Common myeloid progenitor, CD34-positive (primary cell): ENCODE measurements at regions not wholly inside any gene's neighbourhood (a gene's known extent, or its start where the extent isn't known, plus 50 kb on each side); places are given as distances from the start of the nearest gene placed in this dataset.

Source experiments
- CTCF ChIA-PET: fragments of 350-600 bp; sonication (Branson Sonifier 250); formaldehyde crosslinking; loops from one replicate; lab custom pipeline; 2021; ENCODE audit warnings: antibody characterized with exemption; lab: Charles Lee
- POLR2A ChIA-PET: fragments of 350-600 bp; sonication (Branson Sonifier 250); formaldehyde crosslinking; loops from one replicate; lab custom pipeline; 2021; ENCODE audit warnings: antibody characterized with exemption; lab: Charles Lee
- DNase-seq, 3 donors: peaks; one replicate each; pipeline versions ENCODE4 v3.0.0 to v3.0.0-alpha.2; 2013
- H3K27ac ChIP-seq, 2 experiments: 1 replicate in 1 of 2; 2 replicates in 1 of 2; pipeline ENCODE4 v1.7.0; 2013; ENCODE audit warnings: inconsistent platforms in 2 of 2, low read length in 2 of 2, mild to moderate bottlenecking in 2 of 2, low read depth in 1 of 2, moderate library complexity in 1 of 2; ENCODE audit not compliant: severe bottlenecking in 2 of 2, insufficient read depth in 1 of 2, poor library complexity in 1 of 2
- H3K27me3 ChIP-seq, 5 experiments: replicated peaks in 2 of 5; 1 replicate in 3 of 5; 2 replicates in 2 of 5; pipeline versions ENCODE4 v1.6.1 to v1.7.0; 2013; ENCODE audit warnings: low read length in 4 of 5, mild to moderate bottlenecking in 2 of 5, moderate library complexity in 2 of 5, inconsistent platforms in 1 of 5; ENCODE audit not compliant: insufficient read depth in 5 of 5, control insufficient read depth in 4 of 5
- H3K36me3 ChIP-seq, 4 experiments: 1 replicate in 2 of 4; 2 replicates in 2 of 4; pipeline versions ENCODE4 v1.6.1 to v1.7.0; 2013; ENCODE audit warnings: low read length in 3 of 4, control low read depth in 1 of 4, mild to moderate bottlenecking in 1 of 4; ENCODE audit not compliant: control insufficient read depth in 4 of 4, insufficient read depth in 4 of 4
- H3K4me1 ChIP-seq, 4 experiments: 1 replicate in 3 of 4; 2 replicates in 1 of 4; pipeline versions ENCODE4 v1.6.1 to v1.7.1; 2013; ENCODE audit warnings: low read length in 3 of 4, mild to moderate bottlenecking in 3 of 4, control low read depth in 1 of 4, inconsistent platforms in 1 of 4, moderate library complexity in 1 of 4; ENCODE audit not compliant: control insufficient read depth in 4 of 4, insufficient read depth in 4 of 4; ENCODE audit errors: control extremely low read depth in 1 of 4
- H3K4me3 ChIP-seq, 7 experiments: 1 replicate in 4 of 7; 2 replicates in 3 of 7; pipeline versions ENCODE4 v1.5.1 to v1.7.0; 2013; ENCODE audit warnings: mild to moderate bottlenecking in 7 of 7, low read length in 6 of 7, moderate library complexity in 6 of 7, inconsistent platforms in 2 of 7, low read depth in 2 of 7, control low read depth in 1 of 7; ENCODE audit not compliant: insufficient read depth in 4 of 7, control insufficient read depth in 1 of 7; ENCODE audit errors: extremely low read depth in 1 of 7
- H3K9me3 ChIP-seq, 5 experiments: 1 replicate in 4 of 5; 2 replicates in 1 of 5; pipeline versions ENCODE4 v1.6.1 to v1.7.1; 2013; ENCODE audit warnings: low read length in 4 of 5, mild to moderate bottlenecking in 2 of 5, inconsistent platforms in 1 of 5, low read depth in 1 of 5, moderate library complexity in 1 of 5; ENCODE audit not compliant: control insufficient read depth in 4 of 5, insufficient read depth in 2 of 5; ENCODE audit errors: control extremely low read depth in 1 of 5
- WGBS: methylation state at CpG from one replicate; pipeline ENCODE4 v1.1.5; 2013; ENCODE audit not compliant: insufficient coverage; 5-methylcytosine and 5-hydroxymethylcytosine counted together

GRCh38 chr2:150554046-150554445 lies 66.6 kb upstream of the RND3 start:
- Histone ChIP-seq H3K27me3 (no peaks in the 10 kb centered on the region), H3K9me3 (no peaks in the 10 kb centered on the region), H3K36me3 (no peaks in the 10 kb centered on the region), H3K4me1 (no peaks in the 10 kb centered on the region), H3K27ac (no peak overlapping the region), H3K4me3 (no peak overlapping the region)
- DNase-seq = no peak
- ChIA-PET CTCF (no interaction called here), POLR2A (no interaction called here)
- 100% methylated on average over 1 of the region's 1 CpG for WGBS

- H3K36me3 ChIP-seq = no peaks in the 10 kb centered on the region
- POLR2A ChIA-PET = no interaction called here
- CTCF ChIA-PET = interaction anchor here (0.6 kb wide), 1 partner anchor 66 kb away, joined by 3 read pairs; no protein-coding TSS in a partner anchor
Measured at GRCh38 chr2:150552041-150552820, 64.8 kb upstream of the RND3 start.

GRCh38 chr2:150549381-150549780 lies 61.9 kb upstream of the RND3 start:
- no peak for DNase-seq
- no peaks in the 10 kb centered on the region for H3K9me3 ChIP-seq
- no peak overlapping the region for H3K27ac ChIP-seq
- no peaks in the 10 kb centered on the region for H3K4me1 ChIP-seq
- WGBS = 60% methylated on average over 1 of the region's 2 CpGs
- no peaks in the 10 kb centered on the region for H3K36me3 ChIP-seq
- ChIA-PET POLR2A (no interaction called here), CTCF (no interaction called here)
- no peak overlapping the region for H3K4me3 ChIP-seq
- H3K27me3 ChIP-seq = no peaks in the 10 kb centered on the region

More at GRCh38 chr2:150552041-150552820, 64.8 kb upstream of the RND3 start:
- WGBS = 100% methylated on average over 2 of the region's 5 CpGs
- H3K4me1 ChIP-seq = no peaks in the 10 kb centered on the region
- no peak for DNase-seq
- H3K9me3 ChIP-seq = no peaks in the 10 kb centered on the region
- H3K4me3 ChIP-seq = no peak overlapping the region
- no peak overlapping the region for H3K27ac ChIP-seq
- no peaks in the 10 kb centered on the region for H3K27me3 ChIP-seq

GRCh38 chr2:150548527-150548926 lies 61.1 kb upstream of the RND3 start:
- no peaks in the 10 kb centered on the region for H3K27me3 ChIP-seq
- no peaks in the 10 kb centered on the region for H3K4me1 ChIP-seq
- H3K36me3 ChIP-seq = no peaks in the 10 kb centered on the region
- H3K4me3 ChIP-seq = no peak overlapping the region
- CTCF ChIA-PET = no interaction called here
- no peak overlapping the region for H3K27ac ChIP-seq
- WGBS = 67% methylated on average over 1 of the region's 2 CpGs
- DNase-seq = no peak
- POLR2A ChIA-PET = no interaction called here
- no peaks in the 10 kb centered on the region for H3K9me3 ChIP-seq

- no peaks in the 10 kb centered on the region for H3K4me1 ChIP-seq
- WGBS = 94% methylated on average over 2 of the region's 4 CpGs
- no peak for DNase-seq
- H3K36me3 ChIP-seq = no peaks in the 10 kb centered on the region
- no peak overlapping the region for H3K27ac ChIP-seq
- POLR2A ChIA-PET = no interaction called here
- no peak overlapping the region for H3K4me3 ChIP-seq
- CTCF ChIA-PET = no interaction called here
- peaks cover 0 to 3% (median 0%) of the 10 kb centered on the region in 5 experiments for H3K9me3 ChIP-seq
- H3K27me3 ChIP-seq = no peaks in the 10 kb centered on the region
Measured at GRCh38 chr2:150545916-150546315, 58.4 kb upstream of the RND3 start.

- ChIA-PET POLR2A (no interaction called here), CTCF (interaction anchor here (0.6 kb wide), 1 partner anchor 351 kb away, joined by 3 read pairs; no protein-coding TSS in a partner anchor)
- Histone ChIP-seq H3K27ac (no peak overlapping the region), H3K4me1 (no peaks in the 10 kb centered on the region), H3K27me3 (no peaks in the 10 kb centered on the region), H3K9me3 (peaks cover 0 to 3% (median 0%) of the 10 kb centered on the region in 5 experiments), H3K36me3 (no peaks in the 10 kb centered on the region), H3K4me3 (no peak overlapping the region)
- no peak for DNase-seq
- WGBS = 75% methylated on average over 1 of the region's 3 CpGs
Measured at GRCh38 chr2:150544731-150545130, 57.3 kb upstream of the RND3 start.

GRCh38 chr2:150542692-150543091 lies 55.2 kb upstream of the RND3 start:
- Histone ChIP-seq H3K27me3 (no peaks in the 10 kb centered on the region), H3K4me3 (no peak overlapping the region), H3K27ac (no peak overlapping the region), H3K9me3 (peaks cover 0 to 3% (median 0%) of the 10 kb centered on the region in 5 experiments), H3K4me1 (no peaks in the 10 kb centered on the region), H3K36me3 (no peaks in the 10 kb centered on the region)
- ChIA-PET POLR2A (no interaction called here), CTCF (no interaction called here)
- 98% methylated on average over 19 of the region's 30 CpGs for WGBS
- DNase-seq = no peak
